Omental fat pad (tissue), 3 donors: ENCODE measurements at regions not wholly inside any gene's neighbourhood (a gene's known extent, or its start where the extent isn't known, plus 50 kb on each side); places are given as distances from the start of the nearest gene placed in this dataset.

Experiments
- ATAC-seq: fragments of 150-250 bp; one replicate; pipeline ENCODE4 v1.9.1; 2016; ENCODE audit warnings: mild to moderate bottlenecking, moderate library complexity; ENCODE audit not compliant: low FRiP score
- DNase-seq: peaks from one replicate; pipeline ENCODE4 v3.0.0-alpha.2; 2019; ENCODE audit warnings: low spot score
- TF ChIP-seq, protein P1 (sequence below), 3 donors: fragments of 450-650 bp; IDR thresholded peaks; one replicate each; pipeline ENCODE4 v1.5.1; 2016 to 2017; ENCODE audit warnings: antibody characterized with exemption in 3 of 3, mild to moderate bottlenecking in 3 of 3, moderate library complexity in 2 of 3

DNA sequence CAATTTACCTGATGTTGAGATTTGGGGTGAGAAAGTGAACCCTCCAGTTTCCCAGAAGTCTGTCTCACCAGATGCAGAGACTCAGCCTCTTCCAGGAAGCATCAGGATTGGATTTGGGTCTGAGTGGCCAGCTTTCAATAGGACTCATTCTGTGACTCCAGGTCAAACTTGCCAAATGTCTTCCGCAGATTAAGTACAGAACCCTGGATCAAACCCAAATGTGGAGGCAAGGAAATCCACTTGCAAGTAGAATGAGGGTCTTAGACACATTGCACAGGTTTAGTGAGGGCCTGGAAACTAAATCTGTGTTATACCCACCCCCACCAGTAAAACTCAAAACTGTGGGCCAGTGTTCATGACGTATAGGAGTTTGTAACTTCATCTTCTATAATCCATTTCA lies 372.2 kb upstream of the MGMT start:
- ATAC-seq: no peak
- TF ChIP-seq, protein P1, sequence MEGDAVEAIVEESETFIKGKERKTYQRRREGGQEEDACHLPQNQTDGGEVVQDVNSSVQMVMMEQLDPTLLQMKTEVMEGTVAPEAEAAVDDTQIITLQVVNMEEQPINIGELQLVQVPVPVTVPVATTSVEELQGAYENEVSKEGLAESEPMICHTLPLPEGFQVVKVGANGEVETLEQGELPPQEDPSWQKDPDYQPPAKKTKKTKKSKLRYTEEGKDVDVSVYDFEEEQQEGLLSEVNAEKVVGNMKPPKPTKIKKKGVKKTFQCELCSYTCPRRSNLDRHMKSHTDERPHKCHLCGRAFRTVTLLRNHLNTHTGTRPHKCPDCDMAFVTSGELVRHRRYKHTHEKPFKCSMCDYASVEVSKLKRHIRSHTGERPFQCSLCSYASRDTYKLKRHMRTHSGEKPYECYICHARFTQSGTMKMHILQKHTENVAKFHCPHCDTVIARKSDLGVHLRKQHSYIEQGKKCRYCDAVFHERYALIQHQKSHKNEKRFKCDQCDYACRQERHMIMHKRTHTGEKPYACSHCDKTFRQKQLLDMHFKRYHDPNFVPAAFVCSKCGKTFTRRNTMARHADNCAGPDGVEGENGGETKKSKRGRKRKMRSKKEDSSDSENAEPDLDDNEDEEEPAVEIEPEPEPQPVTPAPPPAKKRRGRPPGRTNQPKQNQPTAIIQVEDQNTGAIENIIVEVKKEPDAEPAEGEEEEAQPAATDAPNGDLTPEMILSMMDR (IDR thresholded peaks at IDR 0.05): no peak
- DNase-seq: no peak

DNA sequence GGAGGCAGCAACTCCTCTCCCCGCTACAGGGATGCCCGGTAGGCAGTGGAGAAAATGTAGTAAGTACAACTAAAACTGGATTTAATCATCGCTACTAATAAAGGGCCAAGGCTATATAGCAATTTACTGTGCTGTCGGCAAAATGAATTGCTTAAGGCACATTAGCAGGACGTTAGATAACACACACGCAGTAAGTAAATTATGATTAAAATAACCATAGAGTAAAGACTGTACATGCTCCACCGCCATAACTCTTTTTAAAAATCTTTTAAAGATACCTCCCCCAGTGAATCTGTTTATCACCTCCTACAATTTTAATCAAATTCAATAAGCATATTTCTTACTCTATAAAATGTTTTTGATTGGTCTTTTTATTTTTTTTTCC lies 371.4 kb upstream of the MGMT start:
- DNase-seq (no peak), ATAC-seq (no peak)
- TF ChIP-seq, protein P1 (IDR thresholded peaks at IDR 0.05): no peak

DNA sequence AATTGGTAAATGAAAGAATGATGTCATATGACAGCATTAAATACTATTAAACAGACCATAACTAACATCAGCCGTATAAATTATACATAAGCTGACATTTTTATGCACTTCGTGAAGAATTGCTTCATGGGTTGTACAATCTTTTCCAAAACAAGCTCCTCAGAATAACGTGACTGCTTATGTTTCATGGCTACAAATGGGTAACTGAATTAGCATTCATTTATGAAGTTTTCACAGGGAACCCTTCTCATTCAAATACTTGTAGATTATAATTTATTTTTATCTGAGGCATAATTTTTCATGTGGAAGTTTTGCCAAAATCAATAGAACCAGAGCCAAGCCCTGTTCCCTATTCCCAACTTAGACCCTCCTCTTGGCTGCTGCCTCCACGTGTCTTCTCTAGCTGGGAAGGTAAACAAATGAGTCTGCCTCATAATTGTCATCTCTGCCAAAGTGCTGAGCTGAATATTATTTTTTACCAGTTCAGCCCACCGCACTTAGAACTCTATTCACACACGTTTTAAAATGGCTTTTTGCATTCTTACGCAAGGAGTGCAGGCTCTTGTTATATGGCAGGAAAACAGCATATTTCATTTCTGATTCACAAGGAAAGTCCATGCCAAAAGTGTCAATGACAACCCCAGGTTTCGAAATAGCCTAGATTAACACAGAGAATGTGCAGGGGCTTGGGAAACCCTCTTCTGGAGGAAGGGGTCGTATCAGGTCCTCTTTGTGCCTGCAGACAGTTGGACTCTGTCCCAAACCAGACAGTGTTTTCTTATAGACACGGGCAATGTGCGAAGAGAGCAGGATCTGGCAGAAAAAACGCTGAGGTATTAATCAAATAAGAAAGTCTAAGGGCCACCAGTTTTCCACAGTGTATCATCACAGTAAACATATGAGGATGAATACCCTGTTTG lies 370.7 kb upstream of the MGMT start:
- TF ChIP-seq, protein P1 (IDR thresholded peaks at IDR 0.05): no peak
- DNase-seq: no peak
- ATAC-seq: peak; percentile 81

DNA sequence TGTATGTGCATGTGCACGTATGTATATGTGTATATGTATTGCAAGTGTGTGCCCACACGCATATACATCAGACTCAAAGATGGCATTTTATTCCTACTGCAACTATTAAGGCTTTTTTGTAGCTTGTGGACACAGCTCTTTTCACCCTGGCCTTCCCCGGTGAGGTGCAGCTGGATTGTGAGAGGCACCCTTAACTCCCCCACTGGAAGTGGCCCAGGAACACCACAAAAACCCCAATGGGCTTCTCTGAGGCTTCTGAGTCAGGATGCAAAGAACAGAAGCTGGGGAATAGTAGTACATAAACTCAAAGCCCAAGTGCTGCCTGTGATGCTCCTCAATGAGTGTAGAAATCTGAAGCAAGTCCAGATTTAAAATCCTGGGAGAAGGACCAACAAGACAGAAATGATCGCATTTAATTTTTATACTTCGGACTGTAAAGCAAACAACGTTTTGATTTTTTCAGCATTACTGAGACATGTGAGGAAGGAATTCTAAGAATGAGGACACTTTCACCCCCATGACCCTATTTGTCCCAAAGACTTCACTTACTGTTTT lies 369.2 kb upstream of the MGMT start:
- TF ChIP-seq, protein P1 (IDR thresholded peaks at IDR 0.05): no peak
- no peak for DNase-seq
- no peak for ATAC-seq

DNA sequence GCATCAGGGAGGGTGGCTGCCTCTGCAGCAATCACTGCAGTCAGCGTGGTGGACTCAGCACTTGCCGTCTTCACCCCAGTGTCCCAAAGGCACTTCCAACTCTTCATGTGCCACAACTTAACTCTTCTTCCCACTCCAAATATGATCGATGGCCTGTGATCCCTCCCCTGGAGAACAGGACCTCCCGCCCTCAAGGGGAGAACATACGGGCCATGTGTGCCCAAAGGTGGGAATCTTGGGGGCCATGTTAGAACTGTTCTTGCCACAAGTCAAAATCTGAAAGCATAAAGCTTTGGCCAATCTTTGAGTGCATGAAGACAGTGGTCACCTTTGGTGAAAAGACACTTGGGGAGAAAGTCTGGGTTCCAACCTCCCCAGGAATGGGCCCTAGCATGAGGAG lies 368.5 kb upstream of the MGMT start:
- TF ChIP-seq, protein P1 (IDR thresholded peaks at IDR 0.05): no peak
- DNase-seq (no peak), ATAC-seq (no peak)

DNA sequence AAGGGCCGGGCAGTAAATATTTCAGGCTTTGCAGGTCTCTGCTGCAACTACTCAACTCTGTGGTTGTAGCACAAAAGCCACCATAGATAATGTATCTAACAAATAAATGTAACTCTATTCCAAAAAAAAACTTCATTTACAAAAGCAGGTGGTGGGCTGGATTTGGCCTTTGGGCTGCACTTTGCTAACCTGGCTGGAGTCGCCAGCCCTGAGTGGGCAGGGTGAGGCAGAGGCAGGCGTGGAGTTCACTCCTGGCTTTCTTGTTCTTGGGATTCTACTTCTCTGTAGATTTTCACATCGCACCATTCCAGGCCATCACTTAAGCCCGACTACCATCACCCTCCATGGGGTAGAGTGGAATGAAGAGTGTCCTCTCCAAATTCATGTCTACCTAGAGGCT lies 367.6 kb upstream of the MGMT start:
- ATAC-seq: no peak
- TF ChIP-seq, protein P1 (IDR thresholded peaks at IDR 0.05): no peak
- DNase-seq: no peak

DNA sequence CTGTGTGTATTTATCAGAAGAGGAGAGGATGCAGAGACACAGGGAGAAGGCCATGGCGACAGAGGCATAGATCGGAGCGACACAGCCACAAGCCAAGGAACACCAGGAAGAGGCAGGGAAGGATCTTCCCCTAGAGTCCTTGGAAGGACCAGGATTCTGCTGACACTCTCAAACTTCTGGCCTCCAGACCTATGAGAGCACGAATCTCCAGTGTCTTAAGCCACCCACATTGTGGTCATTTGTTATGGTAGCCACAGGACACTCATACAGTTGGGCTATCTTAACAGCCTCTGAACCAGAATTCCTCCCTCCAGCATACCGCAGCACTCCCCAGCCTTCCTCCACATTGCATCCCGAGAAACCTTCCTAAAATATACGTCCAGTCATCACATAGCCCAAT lies 367.0 kb upstream of the MGMT start:
- no peak for ATAC-seq
- DNase-seq: no peak
- TF ChIP-seq, protein P1 (IDR thresholded peaks at IDR 0.05): no peak
